Chondrocyte (in vitro differentiated cells): ENCODE measurements at regions not wholly inside any gene's neighbourhood (a gene's known extent, or its start where the extent isn't known, plus 50 kb on each side); places are given as distances from the start of the nearest gene placed in this dataset.

ENCODE experiments used
- DNase-seq: peaks from one replicate; pipeline ENCODE4 v3.0.0; 2021; ENCODE audit warnings: mixed read lengths, low spot score
- H3K27ac Mint-ChIP-seq: one replicate; pipeline ENCODE4 v1.8.0; 2021; ENCODE audit warnings: mild to moderate bottlenecking, moderate library complexity, mixed read lengths; ENCODE audit not compliant: unreplicated experiment
- H3K27me3 Mint-ChIP-seq: 2 replicates; pipeline ENCODE4 v1.8.0; 2021; ENCODE audit warnings: low read depth, mixed read lengths
- H3K36me3 Mint-ChIP-seq: 2 replicates; pipeline ENCODE4 v1.8.0; 2021; ENCODE audit warnings: low read depth, mixed read lengths
- H3K4me1 Mint-ChIP-seq: 2 replicates; pipeline ENCODE4 v1.8.0; 2021; ENCODE audit warnings: low read depth, mild to moderate bottlenecking, mixed read lengths
- H3K4me3 Mint-ChIP-seq: one replicate; pipeline ENCODE4 v1.8.0; 2021; ENCODE audit warnings: mild to moderate bottlenecking, moderate library complexity, mixed read lengths; ENCODE audit not compliant: unreplicated experiment
- H3K9me3 Mint-ChIP-seq: 2 replicates; pipeline ENCODE4 v1.8.0; 2021; ENCODE audit warnings: low read depth, mixed read lengths
- TF ChIP-seq, protein P1 (sequence below): fragments of 200-600 bp; sonication (generic); IDR thresholded peaks from 2 replicates; pipeline ENCODE4 v1.5.0; 2021; ENCODE audit warnings: antibody characterized with exemption, mild to moderate bottlenecking, moderate library complexity

DNA sequence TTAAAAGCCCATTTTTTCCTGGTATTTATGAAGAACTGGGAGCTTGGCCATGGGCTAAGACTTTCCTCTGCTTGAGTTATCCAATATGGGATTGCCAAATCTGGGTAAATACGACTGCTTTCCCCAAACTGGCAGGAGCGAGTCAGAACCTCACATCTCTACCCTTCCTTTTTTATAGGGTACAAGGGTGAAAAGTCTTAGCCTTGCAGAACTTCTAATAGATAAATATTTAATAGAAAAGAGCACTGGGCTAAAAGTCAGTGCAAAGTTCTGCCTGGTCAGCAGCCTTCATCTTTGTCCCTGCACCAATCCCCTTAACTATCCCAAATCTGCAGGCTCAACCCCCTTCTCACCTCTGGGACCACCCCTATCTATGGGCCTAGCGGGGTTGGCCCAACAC lies 61.6 kb upstream of the ACSL1 start:
- DNase-seq: no peak
- peaks cover 3% of the 10 kb centered on the region for H3K4me1 Mint-ChIP-seq
- H3K27me3 Mint-ChIP-seq: no peaks in the 10 kb centered on the region
- no peaks in the 10 kb centered on the region for H3K9me3 Mint-ChIP-seq
- TF ChIP-seq, protein P1, sequence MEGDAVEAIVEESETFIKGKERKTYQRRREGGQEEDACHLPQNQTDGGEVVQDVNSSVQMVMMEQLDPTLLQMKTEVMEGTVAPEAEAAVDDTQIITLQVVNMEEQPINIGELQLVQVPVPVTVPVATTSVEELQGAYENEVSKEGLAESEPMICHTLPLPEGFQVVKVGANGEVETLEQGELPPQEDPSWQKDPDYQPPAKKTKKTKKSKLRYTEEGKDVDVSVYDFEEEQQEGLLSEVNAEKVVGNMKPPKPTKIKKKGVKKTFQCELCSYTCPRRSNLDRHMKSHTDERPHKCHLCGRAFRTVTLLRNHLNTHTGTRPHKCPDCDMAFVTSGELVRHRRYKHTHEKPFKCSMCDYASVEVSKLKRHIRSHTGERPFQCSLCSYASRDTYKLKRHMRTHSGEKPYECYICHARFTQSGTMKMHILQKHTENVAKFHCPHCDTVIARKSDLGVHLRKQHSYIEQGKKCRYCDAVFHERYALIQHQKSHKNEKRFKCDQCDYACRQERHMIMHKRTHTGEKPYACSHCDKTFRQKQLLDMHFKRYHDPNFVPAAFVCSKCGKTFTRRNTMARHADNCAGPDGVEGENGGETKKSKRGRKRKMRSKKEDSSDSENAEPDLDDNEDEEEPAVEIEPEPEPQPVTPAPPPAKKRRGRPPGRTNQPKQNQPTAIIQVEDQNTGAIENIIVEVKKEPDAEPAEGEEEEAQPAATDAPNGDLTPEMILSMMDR: no peak
- H3K36me3 Mint-ChIP-seq: no peaks in the 10 kb centered on the region
- no peak overlapping the region for H3K27ac Mint-ChIP-seq
- H3K4me3 Mint-ChIP-seq: no peak overlapping the region

DNA sequence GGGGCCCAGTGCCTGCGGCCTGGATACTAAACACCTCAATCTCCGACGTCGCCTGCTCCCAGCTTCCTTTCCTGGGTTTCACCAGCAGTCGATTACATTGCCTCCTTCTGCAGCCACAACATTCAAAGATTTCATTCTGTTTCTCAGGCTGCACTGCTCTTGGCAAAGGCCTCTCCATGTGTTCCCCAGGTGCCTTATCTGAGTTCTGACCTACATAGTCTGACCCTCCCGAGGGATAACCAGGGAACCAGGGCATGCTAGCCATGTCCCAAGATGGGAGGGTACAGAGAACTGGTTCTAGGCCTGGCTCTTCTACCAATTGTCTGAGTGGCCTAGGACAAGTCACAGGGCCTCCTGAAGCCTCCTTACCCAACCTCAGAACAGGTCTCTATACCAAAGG lies 62.2 kb upstream of the ACSL1 start:
- TF ChIP-seq, protein P1: no peak
- H3K4me1 Mint-ChIP-seq: peaks cover 3% of the 10 kb centered on the region
- no peaks in the 10 kb centered on the region for H3K36me3 Mint-ChIP-seq
- no peaks in the 10 kb centered on the region for H3K9me3 Mint-ChIP-seq
- no peak for DNase-seq
- no peak overlapping the region for H3K4me3 Mint-ChIP-seq
- H3K27ac Mint-ChIP-seq: no peak overlapping the region
- no peaks in the 10 kb centered on the region for H3K27me3 Mint-ChIP-seq

DNA sequence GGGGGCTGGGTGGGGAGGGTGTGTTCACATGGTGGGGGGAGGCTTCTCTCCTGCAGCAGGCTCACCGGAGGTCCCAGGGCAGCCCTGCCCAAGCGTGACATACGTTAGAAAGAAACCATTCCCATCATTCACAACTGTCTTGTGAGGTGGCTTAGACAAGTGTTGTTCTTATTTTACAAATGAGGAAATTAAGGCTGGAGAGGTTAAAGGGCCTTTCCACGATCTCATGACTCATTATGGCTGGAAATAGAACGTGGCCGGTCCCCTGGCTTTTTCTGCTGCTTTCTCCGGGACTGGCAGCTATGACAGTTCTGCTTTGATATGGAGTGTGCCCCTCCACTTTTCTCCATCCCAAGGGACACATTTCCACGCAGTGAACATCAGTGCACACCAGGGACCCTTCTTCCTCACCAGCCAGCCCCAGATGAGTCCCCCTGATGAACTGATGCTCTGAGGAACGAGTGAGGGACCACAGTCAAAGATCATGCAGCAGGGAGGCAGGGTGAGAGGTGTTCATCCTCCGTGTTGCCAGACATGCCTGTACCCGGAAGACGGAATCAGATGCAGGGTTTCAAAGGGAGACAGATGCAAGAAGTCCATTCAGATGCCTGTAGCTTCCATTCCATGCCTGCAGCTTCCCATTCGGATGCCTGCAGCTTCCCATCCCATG lies 64.0 kb upstream of the ACSL1 start:
- Mint-ChIP-seq H3K36me3 (peaks cover 4% of the 10 kb centered on the region), H3K4me3 (no peak overlapping the region), H3K27me3 (peaks cover 7% of the 10 kb centered on the region), H3K27ac (no peak overlapping the region), H3K9me3 (peaks cover 7% of the 10 kb centered on the region), H3K4me1 (peaks cover 3% of the 10 kb centered on the region)
- no peak for DNase-seq
- TF ChIP-seq, protein P1: no peak

DNA sequence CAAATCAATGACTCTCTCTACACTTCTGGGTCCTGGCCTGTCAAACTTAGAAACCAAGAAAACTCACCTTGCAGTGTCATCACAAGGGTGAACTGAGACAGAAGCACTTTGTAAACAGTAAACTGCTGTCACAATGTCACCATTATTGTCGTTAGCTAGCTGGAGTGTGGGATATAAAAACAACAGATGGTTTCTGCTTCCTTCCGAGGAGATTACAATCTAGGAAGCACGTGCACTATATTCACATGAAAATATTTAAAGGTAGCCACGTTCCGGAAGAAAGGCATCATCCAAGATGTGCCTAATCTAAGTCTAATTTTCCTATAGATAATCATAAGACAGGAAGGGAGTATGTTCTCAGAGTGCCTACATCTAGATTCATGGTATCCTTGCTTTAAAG lies 64.7 kb upstream of the ACSL1 start:
- H3K27me3 Mint-ChIP-seq: peaks cover 7% of the 10 kb centered on the region
- peaks cover 3% of the 10 kb centered on the region for H3K4me1 Mint-ChIP-seq
- H3K36me3 Mint-ChIP-seq: peaks cover 4% of the 10 kb centered on the region

DNA sequence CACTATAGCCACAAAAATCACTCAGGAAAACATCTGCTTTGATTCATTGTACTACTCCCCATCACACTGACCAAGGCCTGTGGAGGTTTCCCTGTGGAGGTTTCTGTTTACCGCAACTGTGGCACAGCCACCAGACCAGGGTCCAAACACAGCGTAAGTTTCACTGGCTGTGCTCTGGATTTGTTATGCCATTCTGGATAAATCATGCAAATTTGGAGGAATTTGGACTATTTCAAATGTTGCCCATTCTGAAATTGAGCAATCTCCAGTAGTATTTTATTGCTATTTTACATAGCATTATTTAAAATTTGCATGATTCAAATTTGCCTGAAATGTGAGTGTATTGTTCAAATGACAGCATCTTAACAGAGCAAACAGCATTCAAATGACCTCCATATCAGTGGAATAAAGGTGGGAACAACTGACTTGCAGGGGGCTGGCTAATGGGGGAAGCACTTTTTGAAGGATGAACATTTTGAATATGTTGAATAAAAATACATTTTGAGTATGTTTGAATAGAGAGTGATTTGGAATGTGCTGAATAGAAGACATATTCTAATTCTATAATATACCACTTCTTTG lies 66.1 kb upstream of the ACSL1 start:
- H3K36me3 Mint-ChIP-seq: peaks cover 4% of the 10 kb centered on the region
- TF ChIP-seq, protein P1: no peak
- H3K27ac Mint-ChIP-seq: no peak overlapping the region
- peaks cover 7% of the 10 kb centered on the region for H3K9me3 Mint-ChIP-seq
- H3K4me3 Mint-ChIP-seq: no peak overlapping the region
- no peak for DNase-seq
- peaks cover 3% of the 10 kb centered on the region for H3K4me1 Mint-ChIP-seq
- H3K27me3 Mint-ChIP-seq: peaks cover 10% of the 10 kb centered on the region

More for the DNA sequence above, 64.7 kb upstream of the ACSL1 start:
- no peak for DNase-seq
- Mint-ChIP-seq H3K9me3 (peaks cover 7% of the 10 kb centered on the region), H3K4me3 (no peak overlapping the region), H3K27ac (no peak overlapping the region)
- TF ChIP-seq, protein P1: no peak
